Activated CD8-positive, alpha-beta memory T cell treated with anti-CD3 and anti-CD28 coated beads for 4 hours (primary cell): ENCODE measurements at regions not wholly inside any gene's neighbourhood (a gene's known extent, or its start where the extent isn't known, plus 50 kb on each side); places are given as distances from the start of the nearest gene placed in this dataset.

Experiments
- DNase-seq, 2 donors: peaks; one replicate each; pipeline ENCODE4 v3.0.0-alpha.2; 2020; ENCODE audit warnings: low read depth in 2 of 2

DNA sequence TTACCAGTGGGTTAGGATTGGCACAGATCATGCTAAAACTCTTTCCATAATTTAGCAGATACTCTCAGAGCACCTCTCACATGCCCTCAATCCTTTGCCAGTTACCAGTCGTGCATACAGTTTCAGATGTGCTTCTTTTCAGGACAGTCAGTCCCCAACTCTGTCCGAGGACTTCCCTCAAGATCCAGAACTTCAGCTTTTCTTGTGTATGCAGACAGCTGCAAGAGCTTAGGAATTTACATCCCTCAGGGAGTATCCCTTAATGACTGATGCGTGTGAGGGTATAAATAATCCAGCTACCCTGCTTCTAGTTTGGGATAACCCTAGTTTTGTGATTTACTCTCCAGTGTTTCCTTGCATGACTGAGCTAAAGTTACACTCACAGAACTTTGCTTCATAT is 393.0 kb upstream of the PLXNA2 start:
- DNase-seq = no peak

DNA sequence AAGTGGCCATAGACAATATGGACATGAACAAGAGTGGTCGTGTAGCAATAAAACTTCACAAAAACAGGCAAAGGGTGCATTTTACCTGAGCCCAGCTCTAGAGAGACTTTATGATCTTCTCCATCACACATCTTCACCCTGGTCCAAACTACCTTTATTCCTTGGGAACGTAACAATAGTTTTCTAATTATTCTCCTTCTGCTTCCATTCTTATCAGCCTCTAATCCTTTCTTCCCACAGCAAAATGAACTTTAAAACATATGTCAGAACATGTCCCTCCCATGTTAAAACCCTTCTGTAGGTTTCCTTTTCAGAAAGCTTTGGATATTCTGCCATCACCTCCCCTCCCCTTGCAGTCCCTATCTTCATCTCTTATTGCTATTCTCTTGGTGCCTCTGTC is 395.2 kb upstream of the PLXNA2 start:
- DNase-seq = no peak

DNA sequence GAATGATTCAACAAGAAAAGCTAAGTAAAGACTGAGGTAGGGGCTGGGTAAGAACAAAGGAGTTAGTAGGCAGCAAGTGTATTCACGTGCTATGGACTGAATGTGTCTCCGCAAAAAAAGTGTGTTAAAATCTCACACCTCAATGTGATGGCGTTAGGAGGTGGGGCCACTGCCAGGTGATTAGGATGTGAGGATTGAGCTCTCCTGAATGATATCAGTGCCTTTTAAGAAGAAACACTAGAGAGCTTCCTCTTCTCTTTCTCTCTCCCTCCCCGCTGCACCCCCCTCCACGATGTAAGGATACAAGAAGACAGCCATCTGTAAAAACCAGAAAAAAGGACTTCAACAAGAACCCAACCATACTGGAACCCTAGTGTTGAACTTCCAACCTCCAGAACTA is 396.1 kb upstream of the PLXNA2 start:
- DNase-seq = no peak

DNA sequence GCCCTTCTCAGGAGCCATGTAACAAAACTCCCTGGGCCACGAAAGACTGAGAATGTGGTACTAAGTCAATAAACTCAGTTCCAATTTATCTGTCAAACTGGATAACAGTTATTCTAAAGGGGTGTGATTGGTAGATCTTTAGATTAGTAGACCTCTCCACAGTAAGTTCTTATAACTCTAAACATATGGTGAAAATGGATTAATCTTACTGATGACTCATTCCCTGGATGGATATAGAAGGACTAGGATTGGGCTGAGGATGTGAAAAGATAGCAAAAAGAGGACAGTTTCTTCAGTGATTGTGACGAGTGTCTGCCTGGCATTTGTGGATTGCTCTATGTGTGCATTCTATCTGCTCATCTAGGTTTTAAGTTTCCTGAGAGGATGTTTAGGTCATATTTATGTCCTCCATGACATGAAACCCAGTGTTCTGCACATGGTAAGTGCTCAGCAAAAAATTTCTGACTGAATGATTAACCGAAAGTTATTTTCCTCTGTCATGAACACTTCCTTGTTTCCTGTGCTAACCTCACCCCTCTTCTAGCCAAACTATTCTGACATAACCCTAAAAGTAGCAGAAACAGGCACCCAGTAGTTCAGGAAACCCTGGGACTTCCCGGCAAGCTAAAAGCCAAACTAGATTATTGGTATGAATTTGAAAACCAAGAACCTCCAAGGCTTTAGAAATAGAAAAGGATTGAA is 397.5 kb upstream of the PLXNA2 start:
- no peak for DNase-seq

DNA sequence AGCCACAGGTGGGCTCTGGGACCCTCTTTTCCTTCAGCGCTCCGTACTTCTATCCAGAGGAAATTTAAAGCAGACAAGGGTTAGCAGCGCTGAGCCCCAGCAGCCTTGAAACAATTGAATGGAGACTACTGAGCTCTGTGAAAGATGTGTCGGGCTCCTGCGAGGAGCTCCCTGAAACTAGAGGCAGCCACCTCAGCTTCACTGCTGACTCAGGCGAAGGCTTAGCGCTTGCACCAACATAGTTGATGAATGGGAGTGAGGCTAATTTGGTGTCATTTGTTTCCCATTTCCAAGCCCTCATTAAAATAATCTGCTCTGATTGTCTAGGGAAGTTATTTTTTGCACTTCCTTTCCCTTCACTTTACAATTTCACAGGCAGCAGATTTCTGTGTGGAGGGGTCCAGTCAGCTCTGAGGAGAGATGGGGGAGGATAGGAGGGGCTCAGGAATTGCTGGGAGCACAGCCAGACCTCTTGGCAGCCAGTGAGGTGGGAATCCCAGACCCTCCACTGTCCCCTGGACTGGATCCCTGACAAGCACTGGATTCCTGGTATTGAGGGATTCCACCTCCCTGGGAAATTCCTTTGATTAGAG is 398.9 kb upstream of the PLXNA2 start:
- DNase-seq = no peak

DNA sequence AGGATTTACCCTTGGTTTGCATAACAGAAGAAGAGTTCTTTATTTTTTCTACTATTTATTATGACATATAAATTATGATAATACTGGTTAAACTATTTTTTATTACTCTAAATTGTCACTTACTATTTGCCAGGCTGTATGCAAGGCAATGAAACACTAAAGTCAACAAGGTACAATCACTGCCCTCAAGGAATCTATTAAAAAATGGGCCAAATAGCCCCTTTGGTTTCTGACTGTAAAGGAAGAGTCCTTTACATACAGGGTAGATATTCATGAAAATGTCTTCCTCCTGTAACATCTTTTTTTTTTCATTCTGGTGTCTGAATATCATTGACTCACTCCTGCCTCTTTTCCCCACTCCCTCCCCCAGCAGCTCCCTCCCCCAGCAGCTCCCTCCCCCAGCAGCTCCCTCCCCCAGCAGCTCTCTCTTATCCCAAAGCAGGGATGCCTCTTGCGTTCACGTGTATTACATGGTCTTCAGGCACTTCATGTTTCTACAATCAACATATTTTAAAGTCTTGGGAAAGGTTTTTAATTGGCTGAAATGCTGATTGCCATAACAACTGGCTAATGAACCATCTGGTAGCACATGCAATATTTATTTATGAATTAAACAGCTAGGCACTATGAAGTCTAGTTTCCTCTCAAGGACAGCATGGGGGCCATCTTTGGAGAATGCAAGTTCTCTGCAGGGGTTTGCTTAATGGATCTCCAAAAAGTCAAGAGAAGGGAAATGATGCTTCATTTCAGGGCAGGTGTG is 400.4 kb upstream of the PLXNA2 start:
- no peak for DNase-seq

DNA sequence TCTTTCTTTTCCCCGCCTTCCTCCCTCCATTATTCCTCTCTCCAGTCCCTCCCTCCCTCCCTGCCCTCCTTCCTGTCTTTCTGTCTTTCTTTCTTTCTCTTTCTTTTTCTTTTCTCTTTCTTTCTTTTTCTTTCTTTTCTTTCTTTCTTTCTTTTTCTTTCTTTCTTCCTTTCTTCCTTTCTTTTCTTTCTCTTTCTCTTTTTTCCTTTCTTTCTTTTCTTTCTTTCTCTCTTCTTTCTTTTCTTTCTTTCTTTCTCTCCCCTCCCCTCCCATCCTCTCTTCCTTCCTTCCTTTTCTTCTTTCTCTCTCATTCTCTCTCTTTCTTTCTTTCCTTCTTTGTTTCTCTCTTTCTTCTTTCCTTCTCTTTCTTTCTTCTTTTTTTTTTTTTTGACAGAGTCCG is 402.2 kb upstream of the PLXNA2 start:
- DNase-seq = no peak

DNA sequence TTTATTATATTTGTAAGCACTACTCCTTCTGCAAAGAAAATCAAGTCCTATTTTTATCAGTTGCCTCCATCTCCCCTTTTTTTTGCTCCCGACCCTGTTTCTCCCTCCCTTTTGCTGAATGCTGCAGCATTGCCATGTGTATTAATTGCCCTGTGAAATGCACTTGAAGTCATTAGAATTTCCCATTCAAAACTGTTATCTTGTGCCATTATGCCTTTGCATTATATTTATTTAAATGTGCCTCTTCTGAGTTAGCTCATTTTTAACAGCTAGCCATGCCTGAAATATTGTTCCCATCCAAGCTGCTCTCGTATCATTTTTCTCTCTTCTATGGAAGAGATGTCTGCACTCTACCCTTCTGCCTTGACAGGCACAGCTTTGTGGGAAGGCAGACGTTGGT is 404.0 kb upstream of the PLXNA2 start:
- no peak for DNase-seq

DNA sequence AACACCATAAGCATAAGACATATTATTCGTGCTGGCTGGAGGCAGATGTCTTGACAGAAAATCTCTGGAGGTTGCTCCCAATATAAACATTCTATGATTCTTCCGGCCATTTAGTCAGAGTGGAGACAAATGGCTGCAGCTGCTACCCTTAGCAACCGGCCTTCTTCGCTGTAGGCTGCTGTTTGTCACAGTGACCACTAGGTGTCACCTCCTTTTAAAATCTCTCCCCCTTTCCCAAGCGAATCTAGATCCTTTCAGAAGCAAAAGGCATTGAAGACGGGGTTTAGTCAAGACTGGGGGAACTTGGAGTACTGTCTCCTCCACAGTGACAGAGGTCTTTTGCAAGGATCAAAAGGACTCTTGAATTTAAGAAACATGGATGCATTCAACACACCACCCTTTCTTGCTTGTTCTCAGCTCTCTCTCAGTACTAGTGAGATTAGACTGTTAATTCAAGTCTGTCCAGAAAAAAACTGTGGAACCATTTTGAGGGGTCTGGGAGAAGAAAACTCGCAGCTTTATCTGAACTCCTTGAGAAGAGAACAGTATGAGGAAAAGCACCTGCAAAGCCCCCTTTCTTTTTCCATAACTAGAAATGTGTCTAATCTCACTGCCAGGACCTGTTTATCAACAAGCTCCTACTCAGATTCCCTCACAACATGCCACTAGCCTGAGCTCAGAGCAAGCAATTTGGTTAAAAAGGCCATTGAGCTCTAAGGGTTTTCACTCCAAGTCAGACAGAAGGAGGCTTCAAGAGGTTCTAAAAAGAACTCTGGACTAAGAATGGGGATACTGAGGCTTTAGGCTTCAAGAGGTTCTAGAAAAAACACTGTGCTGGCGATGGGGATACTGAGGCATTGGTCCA is 408.3 kb upstream of the PLXNA2 start:
- DNase-seq = no peak

DNA sequence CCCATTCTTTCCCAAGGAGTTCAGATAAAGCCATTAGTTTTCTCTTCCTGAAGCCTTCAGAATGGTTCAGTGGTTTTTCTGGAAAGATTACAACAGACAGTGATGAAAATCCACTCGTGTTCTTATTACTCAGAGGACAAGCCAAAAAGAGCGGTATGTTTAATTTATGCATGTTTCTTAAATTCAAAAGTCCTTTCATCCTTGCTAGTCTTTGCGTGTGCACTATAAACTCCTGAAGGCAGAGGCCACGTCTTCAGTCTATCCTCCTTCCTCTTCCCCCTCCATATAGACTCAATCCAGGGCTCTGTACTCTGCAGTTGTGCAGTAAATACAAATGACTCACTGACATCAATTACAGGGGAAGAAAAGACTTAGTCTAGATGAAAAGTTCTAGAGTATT is 409.2 kb upstream of the PLXNA2 start:
- DNase-seq = no peak

DNA sequence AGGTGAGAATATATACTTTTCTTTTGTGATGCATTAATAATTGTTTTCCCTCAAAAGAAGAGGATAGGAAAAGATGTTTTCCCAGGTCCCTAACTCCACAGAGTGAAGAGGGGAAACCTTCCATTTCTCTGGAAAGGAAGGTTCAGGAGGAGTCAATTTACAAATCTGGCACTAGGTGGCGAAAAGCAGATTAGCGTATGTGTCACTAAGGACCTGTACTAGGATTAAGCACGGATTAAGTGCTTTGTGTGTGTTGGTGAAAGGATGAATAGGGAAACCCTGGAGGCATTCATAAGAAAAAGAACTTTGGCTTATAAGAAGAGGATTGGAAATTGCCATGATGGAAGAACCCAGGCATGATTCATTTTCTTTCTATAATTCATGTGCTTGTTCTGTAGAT is 410.1 kb upstream of the PLXNA2 start:
- no peak for DNase-seq

DNA sequence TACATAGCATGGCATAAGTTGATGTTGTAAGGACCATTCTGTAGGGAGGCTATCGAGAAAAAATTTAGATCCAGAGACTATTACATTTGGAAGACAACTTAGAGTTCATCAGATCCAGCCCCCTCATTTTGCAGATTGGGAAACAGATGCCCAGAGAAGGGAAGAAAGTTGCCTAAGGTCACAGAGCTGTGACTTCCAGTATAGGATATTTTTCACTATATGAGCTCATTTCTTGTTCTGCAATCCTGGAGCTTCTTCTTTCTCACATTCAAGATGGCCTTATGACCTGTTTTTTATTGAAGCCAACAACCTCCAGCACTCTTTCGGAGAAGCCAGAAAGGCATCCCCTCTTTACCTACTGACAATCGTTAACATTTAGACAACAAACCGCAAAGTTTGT is 421.8 kb upstream of the PLXNA2 start:
- DNase-seq = no peak

DNA sequence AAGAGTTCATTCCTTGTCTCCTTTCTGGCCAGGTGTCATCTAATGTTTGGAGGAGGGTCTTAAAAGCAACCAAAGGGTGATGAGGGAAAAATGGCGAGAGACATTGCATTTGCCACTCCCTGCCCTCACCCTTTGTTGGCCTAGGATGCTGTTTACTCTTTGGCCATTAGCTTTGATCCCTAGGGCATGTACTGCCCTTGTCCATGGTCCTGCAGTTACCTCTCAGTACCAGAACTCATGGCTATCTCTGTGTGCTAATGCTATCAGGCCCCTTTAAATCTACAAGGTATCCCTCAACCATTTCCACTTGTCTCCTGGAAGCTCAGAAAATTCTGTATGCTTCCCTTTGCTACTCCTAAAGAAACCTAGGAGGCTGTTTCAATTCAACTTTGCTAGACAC is 424.8 kb upstream of the PLXNA2 start:
- no peak for DNase-seq

DNA sequence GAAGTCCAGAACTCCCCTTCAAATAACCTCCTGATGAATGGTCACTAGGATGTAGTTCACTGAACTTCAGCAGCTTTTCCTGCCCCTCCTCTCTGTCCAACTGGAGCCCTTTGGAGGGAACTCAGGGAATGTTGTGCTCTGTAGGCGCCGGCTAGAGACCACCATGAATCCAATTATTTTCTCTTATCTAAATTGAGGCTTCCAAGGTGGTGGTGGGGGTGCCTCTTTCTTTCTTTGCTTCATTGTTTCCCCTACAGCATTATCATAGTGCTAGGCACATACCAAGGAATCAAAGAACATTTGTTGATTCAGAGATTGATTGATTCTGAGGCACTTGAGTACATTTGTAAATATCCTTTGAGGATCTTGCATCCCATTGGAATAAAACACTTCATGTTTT is 426.6 kb upstream of the PLXNA2 start:
- DNase-seq = no peak

DNA sequence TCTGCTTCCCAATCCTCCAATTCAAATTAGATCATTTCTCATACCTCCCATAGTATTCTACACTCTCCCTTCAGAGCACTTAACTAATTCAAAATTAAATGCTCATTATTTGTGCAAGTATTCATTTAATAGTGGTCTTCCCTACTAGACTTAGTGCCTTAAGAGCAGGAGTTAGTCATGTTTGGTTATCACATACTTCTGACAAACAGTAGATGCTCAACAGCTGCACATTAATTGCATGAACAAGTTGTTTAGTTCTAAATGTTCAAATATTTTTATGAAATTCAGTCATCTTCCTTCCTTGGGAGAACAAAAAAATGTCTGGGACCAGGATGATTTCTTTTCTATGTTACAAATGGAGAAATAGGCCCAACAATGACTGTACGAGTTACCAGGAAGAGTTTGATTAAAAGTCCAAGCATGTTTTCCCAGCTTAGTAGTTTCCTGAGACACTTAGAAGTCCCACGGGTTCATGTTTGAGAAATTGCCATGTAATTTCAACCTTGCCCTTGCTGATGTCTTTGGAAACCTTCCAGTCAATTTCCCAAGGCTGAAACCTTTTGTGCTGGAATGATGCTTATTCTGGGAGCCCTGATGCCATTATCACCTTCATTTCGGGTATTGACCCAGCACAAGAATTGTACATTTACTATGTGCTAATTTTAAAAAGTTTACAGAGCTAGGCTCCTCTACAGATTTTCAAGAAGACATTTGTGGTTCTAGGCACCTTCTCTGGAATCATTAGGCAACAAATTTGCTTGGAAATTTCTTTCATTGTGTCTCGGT is 437.9 kb upstream of the PLXNA2 start:
- DNase-seq = no peak

DNA sequence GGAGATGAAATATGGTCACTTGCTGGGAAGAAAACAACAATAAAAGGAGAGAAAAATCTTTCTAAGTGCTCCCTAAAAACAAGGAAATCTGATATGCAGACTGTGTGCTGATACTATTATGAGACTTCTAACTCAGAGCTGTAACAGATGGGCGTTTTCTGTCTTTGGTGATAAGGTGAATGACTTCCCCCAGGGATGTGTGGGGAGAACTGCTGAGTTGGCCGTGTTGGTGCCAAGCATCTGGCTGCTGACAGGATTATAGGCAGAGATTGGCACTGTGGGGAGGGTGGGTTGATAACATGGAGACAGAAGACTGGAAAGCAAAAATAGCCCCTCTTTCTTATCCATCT is 438.5 kb upstream of the PLXNA2 start:
- DNase-seq = no peak

DNA sequence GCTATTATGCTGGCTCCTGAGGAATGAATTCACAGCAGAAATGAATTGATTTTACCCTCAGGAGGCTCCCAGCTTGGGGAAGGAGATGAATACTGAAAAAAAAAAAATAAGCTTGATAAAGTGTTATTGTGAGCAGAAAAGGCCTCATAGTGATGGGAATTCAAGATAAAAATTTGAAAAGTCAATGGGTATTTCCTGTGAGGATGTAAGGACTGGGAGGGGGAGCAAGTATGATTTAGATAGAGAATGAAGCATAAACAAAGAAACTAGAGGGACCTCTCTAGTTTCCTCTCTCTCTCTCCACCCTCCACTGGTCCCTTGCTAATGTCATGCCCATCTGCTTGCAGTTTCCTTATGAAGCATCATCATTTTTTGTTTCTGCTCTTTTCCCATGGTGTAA is 439.0 kb upstream of the PLXNA2 start:
- no peak for DNase-seq

DNA sequence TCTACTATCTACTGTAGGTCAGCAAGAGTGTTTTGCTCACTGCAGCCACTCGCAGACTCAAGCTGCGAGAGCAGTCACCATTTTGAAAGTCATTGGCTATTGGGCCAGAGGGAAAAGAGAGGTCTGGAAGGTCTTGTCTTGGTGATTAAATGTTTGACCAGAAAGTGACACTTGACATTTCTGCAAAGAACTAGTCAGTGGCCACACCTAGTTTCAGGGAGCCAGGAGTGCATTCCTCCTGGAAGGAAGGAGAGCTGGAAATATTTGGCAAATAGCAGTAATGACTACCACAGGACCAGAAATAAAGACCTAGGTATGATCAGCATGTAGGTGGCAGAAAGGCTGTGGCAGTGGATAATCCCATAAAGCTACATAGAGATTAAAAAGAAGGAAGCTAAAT is 440.0 kb upstream of the PLXNA2 start:
- DNase-seq = no peak

DNA sequence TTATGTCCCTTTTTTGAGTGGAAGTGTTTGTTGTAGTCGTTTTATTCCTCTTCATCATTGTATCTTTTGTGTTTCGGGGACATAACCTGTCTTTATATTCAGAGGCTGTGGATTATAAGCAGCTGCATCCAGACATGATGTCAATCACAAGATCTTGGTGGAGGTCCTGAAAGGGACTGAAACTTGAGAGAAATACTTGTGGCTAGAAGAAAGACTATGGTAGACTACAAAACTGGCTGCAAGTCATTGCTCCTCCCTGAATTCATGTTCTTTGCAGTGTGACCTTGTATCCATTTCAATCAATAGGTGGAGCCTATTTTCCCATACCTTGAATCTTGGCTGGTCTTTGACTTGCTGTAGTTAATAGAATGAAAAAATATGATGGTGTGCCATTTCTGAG is 442.4 kb upstream of the PLXNA2 start:
- DNase-seq = no peak

DNA sequence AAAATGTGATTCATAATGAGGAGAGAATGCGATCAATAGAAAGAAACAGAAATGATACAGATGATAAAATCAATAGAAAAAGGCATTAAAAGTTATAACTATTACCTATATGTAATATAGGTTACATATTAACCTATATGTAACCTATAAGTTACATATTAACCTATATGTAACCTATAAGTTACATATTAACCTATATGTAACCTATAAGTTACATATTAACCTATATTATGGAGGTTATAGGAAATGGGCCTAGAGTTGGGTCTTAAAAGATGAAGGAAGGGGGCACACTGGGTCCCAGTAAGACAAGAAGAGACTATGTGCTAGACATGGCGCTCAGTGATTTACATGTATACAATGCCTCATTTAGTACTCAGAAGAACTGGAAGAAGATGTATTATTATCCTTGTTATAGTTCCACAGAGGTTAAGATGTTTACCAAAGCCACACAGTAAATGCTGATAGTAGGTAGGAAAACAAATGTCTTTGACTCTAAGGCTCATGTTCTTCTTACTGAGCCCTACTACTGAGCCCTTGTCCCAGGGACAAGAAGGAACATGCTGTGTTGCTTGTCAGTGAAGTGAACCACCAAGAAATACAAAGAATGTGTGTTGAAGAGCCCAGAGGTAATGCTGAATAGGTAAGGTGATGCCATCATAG is 444.6 kb upstream of the PLXNA2 start:
- no peak for DNase-seq

DNA sequence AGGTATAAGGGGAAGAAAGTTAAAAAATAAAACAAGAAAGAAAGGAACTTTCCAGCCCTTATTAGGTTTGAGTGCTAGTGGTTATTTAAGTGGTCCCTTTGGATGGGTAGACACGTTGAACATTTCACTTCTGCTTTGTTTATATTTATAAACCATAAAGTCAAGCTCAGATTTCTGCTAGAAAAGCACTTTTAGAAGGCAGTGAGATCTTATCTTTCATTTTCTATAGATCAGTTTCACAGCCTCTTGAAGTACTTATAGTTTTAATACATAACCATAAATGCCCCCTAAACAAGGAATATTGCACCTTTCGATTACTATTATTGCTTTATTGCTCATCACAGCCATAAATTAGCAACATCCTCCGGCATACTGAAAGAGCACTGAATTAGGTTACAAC is 446.8 kb upstream of the PLXNA2 start:
- no peak for DNase-seq
